ENCODE measurements at regions not wholly inside any gene's neighbourhood (a gene's known extent, or its start where the extent isn't known, plus 50 kb on each side); places are given as distances from the start of the nearest gene placed in this dataset.

- ATAC-seq (no peak), DNase-seq (no peak)
- 100% methylated on average over 2 of the region's 2 CpGs for WGBS (ENCODE audit: insufficient coverage)
- Mint-ChIP-seq H3K9me3 (no peaks in the 10 kb centered on the region), H3K27ac (no peak overlapping the region), H3K4me3 (no peak overlapping the region), H3K4me1 (no peaks in the 10 kb centered on the region), H3K36me3 (no peaks in the 10 kb centered on the region), H3K27me3 (ENCODE audit: low read depth in 2 of 2) (peaks cover 3 to 8% of the 10 kb centered on the region in 2 donors)
- no peaks in the 10 kb centered on the region for H3K27me3 ChIP-seq (ENCODE audit: control insufficient read depth, insufficient read depth, low read length)
- no peaks in the 10 kb centered on the region for H3K4me1 ChIP-seq (ENCODE audit: control insufficient read depth, insufficient read depth, low read length)
- no peaks in the 10 kb centered on the region for H3K36me3 ChIP-seq (ENCODE audit: control insufficient read depth, insufficient read depth, low read length)
- H3K9me3 ChIP-seq (ENCODE audit: control insufficient read depth, insufficient read depth, low read length), result no peaks in the 10 kb centered on the region
- H3K27ac ChIP-seq (ENCODE audit: low read length), result no peak overlapping the region
- intact Hi-C loops (cut with micrococcal nuclease), result no loop called here
- no peak overlapping the region for H3K4me3 ChIP-seq (ENCODE audit: low read length)
- TF ChIP-seq, protein P1, sequence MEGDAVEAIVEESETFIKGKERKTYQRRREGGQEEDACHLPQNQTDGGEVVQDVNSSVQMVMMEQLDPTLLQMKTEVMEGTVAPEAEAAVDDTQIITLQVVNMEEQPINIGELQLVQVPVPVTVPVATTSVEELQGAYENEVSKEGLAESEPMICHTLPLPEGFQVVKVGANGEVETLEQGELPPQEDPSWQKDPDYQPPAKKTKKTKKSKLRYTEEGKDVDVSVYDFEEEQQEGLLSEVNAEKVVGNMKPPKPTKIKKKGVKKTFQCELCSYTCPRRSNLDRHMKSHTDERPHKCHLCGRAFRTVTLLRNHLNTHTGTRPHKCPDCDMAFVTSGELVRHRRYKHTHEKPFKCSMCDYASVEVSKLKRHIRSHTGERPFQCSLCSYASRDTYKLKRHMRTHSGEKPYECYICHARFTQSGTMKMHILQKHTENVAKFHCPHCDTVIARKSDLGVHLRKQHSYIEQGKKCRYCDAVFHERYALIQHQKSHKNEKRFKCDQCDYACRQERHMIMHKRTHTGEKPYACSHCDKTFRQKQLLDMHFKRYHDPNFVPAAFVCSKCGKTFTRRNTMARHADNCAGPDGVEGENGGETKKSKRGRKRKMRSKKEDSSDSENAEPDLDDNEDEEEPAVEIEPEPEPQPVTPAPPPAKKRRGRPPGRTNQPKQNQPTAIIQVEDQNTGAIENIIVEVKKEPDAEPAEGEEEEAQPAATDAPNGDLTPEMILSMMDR (IDR thresholded peaks at IDR 0.05), result no peak
Measured at GRCh38 chr14:81584495-81584894, 50.8 kb upstream of the SEL1L start.

- DNase-seq (no peak), ATAC-seq (no peak)
- TF ChIP-seq, protein P1 (IDR thresholded peaks at IDR 0.05), result no peak
- Mint-ChIP-seq H3K9me3 (no peaks in the 10 kb centered on the region), H3K36me3 (no peaks in the 10 kb centered on the region), H3K27me3 (ENCODE audit: low read depth in 2 of 2) (peaks cover 0 to 4% of the 10 kb centered on the region in 2 donors), H3K4me3 (no peak overlapping the region), H3K27ac (no peak overlapping the region), H3K4me1 (no peaks in the 10 kb centered on the region)
- Histone ChIP-seq H3K27me3 (ENCODE audit: control insufficient read depth, insufficient read depth, low read length) (no peaks in the 10 kb centered on the region), H3K4me3 (ENCODE audit: low read length) (no peak overlapping the region), H3K4me1 (ENCODE audit: control insufficient read depth, insufficient read depth, low read length) (no peaks in the 10 kb centered on the region), H3K36me3 (ENCODE audit: control insufficient read depth, insufficient read depth, low read length) (no peaks in the 10 kb centered on the region), H3K27ac (ENCODE audit: low read length) (no peak overlapping the region), H3K9me3 (ENCODE audit: control insufficient read depth, insufficient read depth, low read length) (no peaks in the 10 kb centered on the region)
- intact Hi-C loops (cut with micrococcal nuclease), result no loop called here
- 87% methylated on average over 5 of the region's 7 CpGs for WGBS (ENCODE audit: insufficient coverage)
Measured at GRCh38 chr14:81589381-81590065, 55.9 kb upstream of the SEL1L start.

- no peaks in the 10 kb centered on the region for H3K4me1 Mint-ChIP-seq
- TF ChIP-seq, protein P1 (IDR thresholded peaks at IDR 0.05), result no peak
Measured at GRCh38 chr14:81591266-81591665, 57.6 kb upstream of the SEL1L start.

GRCh38 chr14:81594012-81594411 lies 60.4 kb upstream of the SEL1L start:
- DNase-seq (no peak), ATAC-seq (no peak)
- no peaks in the 10 kb centered on the region for H3K4me1 ChIP-seq (ENCODE audit: control insufficient read depth, insufficient read depth, low read length)
- H3K9me3 ChIP-seq (ENCODE audit: control insufficient read depth, insufficient read depth, low read length), result no peaks in the 10 kb centered on the region
- 90% methylated on average over 5 of the region's 6 CpGs for WGBS (ENCODE audit: insufficient coverage)
- Mint-ChIP-seq H3K9me3 (no peaks in the 10 kb centered on the region), H3K36me3 (no peaks in the 10 kb centered on the region), H3K4me3 (no peak overlapping the region), H3K27ac (no peak overlapping the region), H3K4me1 (no peaks in the 10 kb centered on the region), H3K27me3 (ENCODE audit: low read depth in 2 of 2) (peaks cover 5 to 9% of the 10 kb centered on the region in 2 donors)
- no peak overlapping the region for H3K4me3 ChIP-seq (ENCODE audit: low read length)
- intact Hi-C loops (cut with micrococcal nuclease), result no loop called here
- no peak overlapping the region for H3K27ac ChIP-seq (ENCODE audit: low read length)
- no peaks in the 10 kb centered on the region for H3K27me3 ChIP-seq (ENCODE audit: control insufficient read depth, insufficient read depth, low read length)
- no peaks in the 10 kb centered on the region for H3K36me3 ChIP-seq (ENCODE audit: control insufficient read depth, insufficient read depth, low read length)
- TF ChIP-seq, protein P1 (IDR thresholded peaks at IDR 0.05), result no peak

More at GRCh38 chr14:81591266-81591665, 57.6 kb upstream of the SEL1L start:
- intact Hi-C loops (cut with micrococcal nuclease), result no loop called here
- WGBS (ENCODE audit: insufficient coverage), result 79% methylated on average over 2 of the region's 3 CpGs
- Histone ChIP-seq H3K27ac (ENCODE audit: low read length) (no peak overlapping the region), H3K27me3 (ENCODE audit: control insufficient read depth, insufficient read depth, low read length) (no peaks in the 10 kb centered on the region), H3K4me3 (ENCODE audit: low read length) (no peak overlapping the region), H3K9me3 (ENCODE audit: control insufficient read depth, insufficient read depth, low read length) (no peaks in the 10 kb centered on the region), H3K36me3 (ENCODE audit: control insufficient read depth, insufficient read depth, low read length) (no peaks in the 10 kb centered on the region), H3K4me1 (ENCODE audit: control insufficient read depth, insufficient read depth, low read length) (no peaks in the 10 kb centered on the region)
- DNase-seq (no peak), ATAC-seq (no peak)
- H3K36me3 Mint-ChIP-seq, result no peaks in the 10 kb centered on the region
- no peak overlapping the region for H3K27ac Mint-ChIP-seq
- H3K9me3 Mint-ChIP-seq, result no peaks in the 10 kb centered on the region
- H3K27me3 Mint-ChIP-seq (ENCODE audit: low read depth in 2 of 2), result peaks cover 1 to 5% of the 10 kb centered on the region in 2 donors
- H3K4me3 Mint-ChIP-seq, result no peak overlapping the region

Data from natural killer cell (primary cell).